Naive B cell (primary cell): ENCODE measurements at regions not wholly inside any gene's neighbourhood (a gene's known extent, or its start where the extent isn't known, plus 50 kb on each side); places are given as distances from the start of the nearest gene placed in this dataset.
A peak's percentile ranks its signal among the peaks of the same experiment; 100 is the strongest.

ENCODE experiments used
- ATAC-seq, 2 donors: fragments of 150-1000 bp; cut with Tn5 transposase; 2 replicates each; pipeline ENCODE4 v1.10.0; 2021; ENCODE audit warnings: low read depth in 2 of 2, mild to moderate bottlenecking in 2 of 2, moderate library complexity in 2 of 2
- DNase-seq: peaks from one replicate; pipeline ENCODE4 v3.0.0; 2022
- H3K27ac Mint-ChIP-seq, 6 donors: one replicate each; pipeline ENCODE4 v1.8.0; 2020 to 2022; ENCODE audit warnings: mild to moderate bottlenecking in 6 of 6, mixed read lengths in 6 of 6, moderate library complexity in 5 of 6, inconsistent platforms in 2 of 6
- H3K27me3 Mint-ChIP-seq, 3 donors: one replicate each; pipeline ENCODE4 v1.8.0; 2021 to 2022; ENCODE audit warnings: mixed read lengths in 3 of 3, mild to moderate bottlenecking in 1 of 3
- H3K36me3 Mint-ChIP-seq, 2 donors: one replicate each; pipeline ENCODE4 v1.8.0; 2020 to 2022; ENCODE audit warnings: mixed read lengths in 2 of 2, inconsistent platforms in 1 of 2, mild to moderate bottlenecking in 1 of 2
- H3K4me1 Mint-ChIP-seq, 3 donors: one replicate each; pipeline ENCODE4 v1.8.0; 2020 to 2022; ENCODE audit warnings: mixed read lengths in 3 of 3, inconsistent platforms in 1 of 3, mild to moderate bottlenecking in 1 of 3, moderate library complexity in 1 of 3
- H3K4me3 Mint-ChIP-seq, 8 donors: one replicate each; pipeline ENCODE4 v1.8.0; 2020 to 2022; ENCODE audit warnings: mild to moderate bottlenecking in 8 of 8, mixed read lengths in 8 of 8, moderate library complexity in 8 of 8, inconsistent platforms in 2 of 8
- H3K9me3 Mint-ChIP-seq, 7 donors: one replicate each; pipeline ENCODE4 v1.8.0; 2020 to 2022; ENCODE audit warnings: mixed read lengths in 7 of 7, mild to moderate bottlenecking in 5 of 7, inconsistent platforms in 2 of 7, moderate library complexity in 1 of 7

DNA sequence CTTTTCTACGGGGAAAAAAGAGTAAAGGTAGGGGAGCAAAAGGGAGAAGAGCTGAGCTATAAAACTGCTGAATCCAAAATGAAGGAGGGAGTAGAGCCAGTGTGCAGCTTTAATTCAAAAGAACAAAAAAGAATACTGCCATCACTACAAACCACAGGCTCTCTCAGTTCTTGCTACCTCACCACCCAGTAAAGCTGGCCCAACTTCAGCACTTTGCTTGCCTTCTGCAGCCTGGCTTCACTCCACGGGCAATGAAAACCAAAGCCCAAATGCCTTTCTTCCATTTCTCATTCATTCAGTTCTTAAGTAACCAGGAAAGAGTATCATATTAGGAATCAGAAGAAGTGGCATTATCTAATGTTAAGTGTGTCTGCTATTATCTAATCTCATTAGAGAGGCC, 376.8 kb downstream of the BCOR start:
- ATAC-seq: no peak
- peaks cover 5 to 23% (median 11%) of the 10 kb centered on the region in 3 donors for H3K27me3 Mint-ChIP-seq

DNA sequence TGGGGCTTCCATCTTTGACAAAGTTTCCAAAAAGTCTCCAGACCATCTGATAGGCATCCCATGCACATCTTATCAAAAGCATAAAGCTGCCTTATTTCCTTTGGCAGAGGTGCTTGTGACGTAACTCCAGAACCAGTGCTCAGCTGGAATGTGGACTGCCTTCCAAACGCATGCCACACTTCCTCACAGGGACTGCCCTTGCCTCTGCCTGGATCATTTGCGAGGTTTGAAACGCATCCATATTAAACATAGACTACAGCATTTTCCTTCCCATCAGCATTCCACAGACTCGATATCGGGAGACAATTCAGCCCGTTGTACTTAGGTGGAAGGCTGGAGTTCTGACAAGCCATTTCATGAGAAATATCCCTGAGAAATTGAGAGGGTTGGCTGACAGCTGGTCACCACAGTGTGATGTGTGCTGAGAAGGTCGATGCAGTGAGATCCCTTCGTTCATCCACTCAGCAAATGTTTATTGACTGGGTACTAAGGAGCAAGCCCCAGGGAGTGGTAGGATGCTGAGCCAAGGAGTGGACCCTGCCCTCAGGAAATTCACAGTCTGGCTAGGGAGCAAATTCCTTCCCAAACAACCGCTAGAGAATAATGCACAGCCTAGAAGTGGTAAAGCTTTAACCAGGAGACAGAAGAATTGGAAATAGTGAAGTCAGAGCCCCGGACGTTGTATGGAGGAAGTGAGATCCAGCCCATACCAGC, 376.0 kb downstream of the BCOR start:
- H3K36me3 Mint-ChIP-seq: no peaks in the 10 kb centered on the region
- no peaks in the 10 kb centered on the region for H3K4me1 Mint-ChIP-seq
- ATAC-seq (no peak), DNase-seq (no peak)
- H3K27me3 Mint-ChIP-seq: peaks cover 5 to 23% (median 17%) of the 10 kb centered on the region in 3 donors
- peak overlapping the region in 1 of 6 donors; percentile 42 for H3K27ac Mint-ChIP-seq
- no peak overlapping the region for H3K4me3 Mint-ChIP-seq
- peaks cover 0 to 6% (median 0%) of the 10 kb centered on the region in 7 donors for H3K9me3 Mint-ChIP-seq

More for the DNA sequence above, 376.8 kb downstream of the BCOR start:
- Mint-ChIP-seq H3K4me1 (no peaks in the 10 kb centered on the region), H3K36me3 (no peaks in the 10 kb centered on the region), H3K27ac (no peak overlapping the region), H3K9me3 (peaks cover 0 to 6% (median 0%) of the 10 kb centered on the region in 7 donors), H3K4me3 (no peak overlapping the region)
- no peak for DNase-seq

DNA sequence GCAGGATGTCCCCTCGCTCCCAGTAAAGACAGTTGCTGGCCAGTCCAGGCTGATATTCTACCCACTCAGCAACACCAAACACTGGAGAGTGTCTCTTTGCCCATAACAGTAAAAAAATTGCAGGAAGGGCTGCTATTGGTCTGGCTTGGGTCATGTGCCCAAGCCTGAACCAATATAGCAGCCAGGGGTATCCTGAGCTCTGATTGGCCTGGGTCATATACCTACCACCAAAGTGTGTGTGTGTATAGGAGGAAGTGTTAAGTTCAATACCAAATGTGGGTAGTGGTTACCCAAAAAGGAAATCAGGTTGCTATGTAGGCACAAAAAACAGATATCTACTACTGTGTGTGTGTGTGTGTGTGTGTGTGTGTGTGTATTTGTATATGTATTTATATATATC, 373.2 kb downstream of the BCOR start:
- Mint-ChIP-seq H3K36me3 (no peaks in the 10 kb centered on the region), H3K27me3 (peaks cover 5 to 36% (median 18%) of the 10 kb centered on the region in 3 donors), H3K9me3 (peaks cover 0 to 8% (median 3%) of the 10 kb centered on the region in 7 donors), H3K27ac (no peak overlapping the region), H3K4me1 (no peaks in the 10 kb centered on the region), H3K4me3 (no peak overlapping the region)
- no peak for DNase-seq
- no peak for ATAC-seq

DNA sequence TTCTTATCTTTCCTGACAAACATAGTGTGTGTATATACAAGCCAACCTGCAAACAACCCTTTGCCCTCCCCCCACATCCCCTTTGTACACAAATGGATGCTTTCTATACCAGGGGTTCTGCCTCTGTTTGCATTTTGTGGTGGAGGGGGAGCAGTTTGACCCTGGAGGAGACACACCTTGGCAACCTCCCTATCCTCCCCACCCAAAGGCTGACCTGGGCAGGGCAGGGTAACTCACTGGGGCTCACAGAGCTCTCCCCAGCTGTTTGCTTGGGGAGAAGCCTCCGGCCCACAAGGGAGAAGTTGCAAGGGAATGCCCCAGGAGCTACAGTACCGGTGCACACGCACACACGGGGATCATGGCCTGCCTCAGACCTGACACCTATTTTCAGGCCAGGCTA, 372.6 kb downstream of the BCOR start:
- H3K4me1 Mint-ChIP-seq: no peaks in the 10 kb centered on the region
- no peaks in the 10 kb centered on the region for H3K36me3 Mint-ChIP-seq
- no peak overlapping the region for H3K4me3 Mint-ChIP-seq
- peak overlapping the region in 1 of 6 donors; percentile 42 for H3K27ac Mint-ChIP-seq
- DNase-seq (no peak), ATAC-seq (no peak)
- H3K27me3 Mint-ChIP-seq: peaks cover 5 to 36% (median 18%) of the 10 kb centered on the region in 3 donors
- H3K9me3 Mint-ChIP-seq: peaks cover 0 to 8% (median 3%) of the 10 kb centered on the region in 7 donors

DNA sequence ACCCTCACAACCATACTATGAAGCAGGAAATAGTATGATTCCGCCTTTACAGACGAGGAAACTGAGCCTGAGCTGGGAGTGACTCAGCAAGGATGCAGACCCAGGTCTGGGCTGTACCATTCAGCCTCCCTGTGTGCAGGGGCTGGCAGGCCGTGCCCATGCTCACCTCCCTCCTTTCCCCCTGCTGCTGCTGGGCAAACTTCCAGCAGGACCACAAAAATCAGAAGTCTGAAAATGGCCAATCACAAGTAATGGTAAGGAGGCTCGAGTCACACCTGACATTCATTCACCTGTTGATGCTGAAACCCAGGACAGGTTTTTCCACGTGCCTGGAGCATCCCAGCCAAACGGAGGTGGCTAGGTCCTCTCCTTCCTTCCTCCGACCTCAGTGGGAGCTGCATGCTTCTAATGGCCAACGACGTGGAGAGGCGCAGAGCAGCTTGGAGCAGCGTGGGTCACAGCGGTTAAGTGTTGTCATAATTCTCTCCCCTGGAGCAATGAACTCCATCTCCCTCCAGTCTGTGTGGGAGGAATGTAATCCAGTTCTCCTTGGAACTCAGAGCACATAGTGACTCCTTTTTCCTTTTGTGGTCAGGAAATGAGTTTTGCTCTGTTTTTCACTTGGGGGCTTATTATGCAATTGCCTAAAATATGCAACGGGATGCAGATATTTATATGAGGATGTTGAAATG, 371.7 kb downstream of the BCOR start:
- H3K27ac Mint-ChIP-seq: no peak overlapping the region
- no peak overlapping the region for H3K4me3 Mint-ChIP-seq
- peaks cover 0 to 8% (median 3%) of the 10 kb centered on the region in 7 donors for H3K9me3 Mint-ChIP-seq
- H3K36me3 Mint-ChIP-seq: no peaks in the 10 kb centered on the region
- H3K4me1 Mint-ChIP-seq: peaks cover 6 to 8% (median 8%) of the 10 kb centered on the region in 3 donors
- H3K27me3 Mint-ChIP-seq: peaks cover 5 to 45% (median 25%) of the 10 kb centered on the region in 3 donors
- DNase-seq (no peak), ATAC-seq (no peak)

DNA sequence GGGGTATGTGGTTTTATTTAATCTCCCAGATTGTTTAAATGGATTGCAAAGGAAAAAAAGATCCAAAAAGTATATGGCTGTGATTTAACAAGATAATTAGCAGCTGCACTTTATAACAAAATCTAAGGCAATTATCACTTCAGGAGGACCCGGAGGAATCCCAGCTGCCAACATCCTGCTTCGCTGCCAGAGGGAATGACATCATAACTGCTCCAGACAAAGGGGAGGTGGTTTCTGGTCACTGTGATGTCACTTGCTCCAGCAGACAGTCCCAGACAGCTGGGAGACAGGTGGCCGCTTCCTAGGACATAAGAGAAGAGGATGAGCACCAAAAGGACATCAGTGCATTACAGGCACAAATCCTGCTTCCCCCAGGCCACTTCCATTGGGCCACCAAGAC, 371.0 kb downstream of the BCOR start:
- H3K27me3 Mint-ChIP-seq: peaks cover 5 to 50% (median 25%) of the 10 kb centered on the region in 3 donors
- DNase-seq: no peak
- no peak overlapping the region for H3K27ac Mint-ChIP-seq

DNA sequence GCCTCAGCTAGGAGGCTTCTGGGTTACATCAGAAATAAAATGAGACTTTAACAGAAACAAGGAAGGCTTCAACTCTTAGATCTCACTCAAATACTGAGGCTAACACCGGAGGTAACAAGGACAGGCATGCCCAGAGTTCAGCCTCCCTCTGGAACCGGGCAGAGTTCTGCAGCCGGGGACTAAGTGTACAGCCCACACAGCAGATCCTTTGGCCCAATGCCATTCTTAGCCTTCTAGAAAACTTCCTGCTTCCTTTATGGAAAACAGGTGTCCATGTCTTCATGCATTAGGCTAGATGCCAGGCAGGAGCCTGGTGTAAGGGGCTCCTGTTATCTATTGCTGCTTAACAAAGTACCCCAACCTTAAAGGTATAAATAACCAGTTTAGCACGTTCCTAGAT, 369.7 kb downstream of the BCOR start:
- DNase-seq (no peak), ATAC-seq (no peak)
- H3K27ac Mint-ChIP-seq: peak overlapping the region in 1 of 6 donors; percentile 21
- no peaks in the 10 kb centered on the region for H3K36me3 Mint-ChIP-seq
- H3K9me3 Mint-ChIP-seq: peaks cover 0 to 11% (median 0%) of the 10 kb centered on the region in 7 donors
- H3K4me3 Mint-ChIP-seq: no peak overlapping the region
- peaks cover 6 to 10% (median 9%) of the 10 kb centered on the region in 3 donors for H3K4me1 Mint-ChIP-seq
- peaks cover 5 to 46% (median 15%) of the 10 kb centered on the region in 3 donors for H3K27me3 Mint-ChIP-seq

More for the DNA sequence above, 371.0 kb downstream of the BCOR start:
- Mint-ChIP-seq H3K9me3 (peaks cover 0 to 8% (median 3%) of the 10 kb centered on the region in 7 donors), H3K4me3 (peak overlapping the region in 1 of 8 donors; percentile 3), H3K4me1 (peaks cover 6 to 10% (median 9%) of the 10 kb centered on the region in 3 donors), H3K36me3 (no peaks in the 10 kb centered on the region)
- ATAC-seq: no peak

DNA sequence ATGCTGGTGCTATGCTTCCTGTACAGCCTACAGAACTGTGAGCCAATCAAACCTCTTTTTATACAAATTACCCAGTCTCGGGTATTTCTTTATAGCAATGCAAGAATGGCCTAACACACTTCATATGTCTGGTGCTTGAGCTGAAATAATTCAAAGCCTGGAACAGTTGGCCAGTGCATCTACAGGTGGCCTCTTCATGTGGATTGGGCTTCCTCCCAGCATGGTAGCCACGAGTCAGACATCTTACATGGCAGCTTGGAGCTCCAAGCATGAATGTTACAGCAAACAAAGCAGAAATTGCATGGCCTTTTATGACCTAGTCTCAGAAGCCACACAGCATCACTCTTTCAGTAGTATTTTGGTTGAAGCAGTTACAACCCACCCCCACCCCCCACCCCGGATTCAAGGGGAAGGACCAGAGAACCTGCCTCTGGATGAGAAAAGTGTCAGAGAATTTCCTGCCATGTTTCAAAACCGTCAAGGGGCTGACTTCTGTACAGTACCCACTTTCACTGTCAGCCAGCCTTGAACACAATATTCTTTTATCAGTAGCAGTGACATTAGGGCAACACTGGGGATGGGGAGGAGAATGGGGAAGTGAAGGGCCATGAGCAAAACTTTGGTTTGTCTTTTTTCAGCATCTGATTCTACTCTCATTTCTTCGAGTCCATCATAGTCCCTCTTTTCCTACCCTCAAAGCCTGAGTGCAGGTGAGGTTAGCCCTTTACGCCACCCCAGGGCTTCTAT, 368.7 kb downstream of the BCOR start:
- no peak overlapping the region for H3K4me3 Mint-ChIP-seq
- peaks cover 6 to 10% (median 9%) of the 10 kb centered on the region in 3 donors for H3K4me1 Mint-ChIP-seq
- peak overlapping the region in 1 of 6 donors; percentile 37 for H3K27ac Mint-ChIP-seq
- H3K36me3 Mint-ChIP-seq: no peaks in the 10 kb centered on the region
- ATAC-seq (no peak), DNase-seq (no peak)
- H3K9me3 Mint-ChIP-seq: peaks cover 0 to 11% (median 0%) of the 10 kb centered on the region in 7 donors
- H3K27me3 Mint-ChIP-seq: peaks cover 5 to 38% (median 14%) of the 10 kb centered on the region in 3 donors

DNA sequence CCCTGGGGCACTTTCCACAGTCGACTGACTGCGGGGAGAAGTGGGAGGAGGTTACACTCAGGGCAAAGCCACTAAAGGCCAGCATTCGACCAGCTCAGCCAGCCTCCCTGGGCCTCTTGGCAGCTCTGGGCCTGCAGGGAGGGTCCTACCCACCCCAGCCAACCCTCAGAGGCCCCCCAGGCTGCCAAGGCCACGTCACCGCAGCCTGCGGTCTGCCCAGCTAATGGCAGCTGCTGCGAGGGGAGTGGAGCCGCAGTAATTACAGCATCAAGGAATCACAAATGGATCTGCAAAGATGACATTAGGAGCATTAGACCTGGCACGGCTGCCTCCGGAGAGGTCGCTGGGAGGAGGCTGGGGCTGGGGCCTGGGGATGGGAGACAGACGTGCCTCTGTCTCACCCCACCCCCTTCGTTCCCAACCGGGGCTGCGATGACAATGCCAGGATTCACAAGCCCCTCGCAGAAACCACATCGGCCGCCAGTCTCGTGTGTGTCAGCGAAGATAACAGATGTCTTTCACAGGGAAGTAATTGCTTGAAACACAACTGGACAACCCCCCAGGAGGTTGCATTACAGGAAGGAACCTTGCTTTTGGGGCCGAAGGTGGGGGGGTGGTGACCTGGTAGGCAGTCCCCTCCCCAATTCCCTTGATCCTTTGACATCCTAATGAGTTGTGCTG, 367.6 kb downstream of the BCOR start:
- ATAC-seq: no peak
- Mint-ChIP-seq H3K9me3 (peaks cover 0 to 11% (median 0%) of the 10 kb centered on the region in 7 donors), H3K4me1 (peaks cover 6 to 10% (median 9%) of the 10 kb centered on the region in 3 donors), H3K27ac (no peak overlapping the region), H3K27me3 (peaks cover 0 to 38% (median 14%) of the 10 kb centered on the region in 3 donors), H3K4me3 (peak overlapping the region in 2 of 8 donors; percentile 25 to 38), H3K36me3 (no peaks in the 10 kb centered on the region)
- DNase-seq: no peak

DNA sequence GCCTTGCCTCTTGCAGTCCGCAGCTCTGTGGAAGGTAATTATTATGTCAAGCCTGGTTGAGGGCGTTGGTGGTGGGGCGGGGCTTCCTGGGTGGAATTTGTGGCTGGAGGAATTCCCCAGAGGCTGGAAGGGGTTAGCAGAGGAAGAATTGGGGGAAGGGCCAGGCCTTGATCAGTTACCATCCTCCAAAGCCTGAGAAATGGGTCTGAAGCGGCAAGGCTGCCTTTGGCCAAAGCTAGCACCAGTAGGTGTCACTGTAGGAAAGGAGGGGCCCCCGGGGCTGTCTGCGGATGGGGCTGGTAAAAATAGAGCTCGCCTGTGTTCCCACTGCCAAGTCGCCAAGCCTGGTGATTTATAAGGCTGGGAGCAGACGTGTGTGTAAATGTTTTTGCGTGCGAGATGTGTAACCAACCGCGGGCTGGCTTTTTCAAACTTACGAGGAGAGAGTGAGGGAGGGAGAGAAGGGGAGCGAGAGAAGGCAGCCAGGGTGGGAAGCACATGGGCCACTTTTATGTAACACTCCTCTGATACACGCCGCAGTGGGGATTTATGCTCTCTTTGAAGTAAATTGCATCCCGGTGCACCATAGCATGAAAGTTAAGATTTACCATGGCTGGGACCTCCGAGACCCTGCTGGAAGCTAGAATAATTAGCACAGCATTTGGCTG, 367.0 kb downstream of the BCOR start:
- DNase-seq: peak; percentile 24
- H3K27me3 Mint-ChIP-seq: peaks cover 0 to 38% (median 14%) of the 10 kb centered on the region in 3 donors

DNA sequence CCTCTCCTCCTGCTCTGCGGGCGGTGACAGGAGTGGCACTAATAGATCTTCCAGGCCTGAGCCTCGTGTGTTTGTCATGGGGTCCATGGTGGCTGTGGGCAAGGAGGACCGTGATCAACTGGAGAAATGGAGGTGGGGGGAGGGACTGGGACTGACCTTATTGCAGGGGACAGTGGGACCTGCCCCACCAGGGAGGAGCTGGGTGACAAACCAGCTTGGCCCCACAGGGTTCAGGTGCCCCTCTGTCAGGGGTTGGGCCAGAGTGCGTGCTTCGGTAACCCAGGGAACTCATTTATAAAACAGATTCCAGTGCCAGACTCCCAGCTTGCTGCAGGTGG, 366.5 kb downstream of the BCOR start:
- peaks cover 6 to 10% (median 9%) of the 10 kb centered on the region in 3 donors for H3K4me1 Mint-ChIP-seq
- DNase-seq: no peak
- no peak overlapping the region for H3K27ac Mint-ChIP-seq
- ATAC-seq: no peak
- H3K27me3 Mint-ChIP-seq: peaks cover 0 to 38% (median 12%) of the 10 kb centered on the region in 3 donors
- peak overlapping the region in 1 of 8 donors; percentile 33 for H3K4me3 Mint-ChIP-seq
- peaks cover 0 to 11% (median 0%) of the 10 kb centered on the region in 7 donors for H3K9me3 Mint-ChIP-seq
- H3K36me3 Mint-ChIP-seq: no peaks in the 10 kb centered on the region

More for the DNA sequence above, 367.0 kb downstream of the BCOR start:
- no peaks in the 10 kb centered on the region for H3K36me3 Mint-ChIP-seq
- peak overlapping the region in 1 of 6 donors; percentile 87 for H3K27ac Mint-ChIP-seq
- H3K4me1 Mint-ChIP-seq: peaks cover 6 to 10% (median 9%) of the 10 kb centered on the region in 3 donors
- peak overlapping the region in 5 of 8 donors; percentile 38 to 75 (median 64) for H3K4me3 Mint-ChIP-seq
- peak; percentile 69 to 72 for ATAC-seq
- H3K9me3 Mint-ChIP-seq: peaks cover 0 to 11% (median 0%) of the 10 kb centered on the region in 7 donors

DNA sequence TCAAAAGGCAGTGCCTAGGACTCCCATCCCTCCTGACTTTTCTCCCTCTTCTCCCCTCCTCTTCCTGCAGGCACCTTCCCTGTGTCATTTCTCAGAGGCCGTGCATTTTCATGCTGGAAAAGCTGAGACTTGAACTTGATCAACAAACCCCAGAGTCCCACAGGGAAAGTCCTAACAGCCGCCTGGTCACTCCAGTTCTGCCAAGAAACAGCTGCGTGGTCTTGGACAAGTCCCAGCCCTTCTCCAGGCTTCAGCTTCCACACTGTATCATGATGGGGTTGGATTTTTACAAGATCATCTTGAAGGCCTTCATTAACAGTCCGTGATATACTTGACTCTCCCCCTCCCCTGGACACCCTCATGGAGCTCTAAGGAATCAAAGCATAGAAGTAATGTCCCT, 366.0 kb downstream of the BCOR start:
- no peak overlapping the region for H3K27ac Mint-ChIP-seq

More for the DNA sequence above, 366.0 kb downstream of the BCOR start:
- Mint-ChIP-seq H3K36me3 (no peaks in the 10 kb centered on the region), H3K9me3 (peaks cover 0 to 11% (median 0%) of the 10 kb centered on the region in 7 donors), H3K4me1 (peaks cover 6 to 10% (median 9%) of the 10 kb centered on the region in 3 donors), H3K27me3 (peaks cover 0 to 38% (median 8%) of the 10 kb centered on the region in 3 donors), H3K4me3 (no peak overlapping the region)
- no peak for ATAC-seq
- DNase-seq: no peak
